Gastrocnemius medialis (tissue), 4 donors: ENCODE measurements at regions not wholly inside any gene's neighbourhood (a gene's known extent, or its start where the extent isn't known, plus 50 kb on each side); places are given as distances from the start of the nearest gene placed in this dataset.

Experiments used
- ATAC-seq, 2 donors: fragments of 150-250 bp; one replicate each; pipeline ENCODE4 v1.9.1; 2016
- DNase-seq, 2 donors: peaks; one replicate each; pipeline ENCODE4 v3.0.0-alpha.2; 2019
- H3K27ac ChIP-seq, 4 donors: fragments of 200-600 bp; sonication (generic); 1 replicate in 1 of 4; 2 replicates in 3 of 4; pipeline ENCODE4 v1.5.1; 2016 to 2018; ENCODE audit warnings: mild to moderate bottlenecking in 2 of 4, moderate library complexity in 1 of 4
- H3K27me3 ChIP-seq, 3 donors: fragments of 200-600 bp; sonication (generic) in 2 of 3; 1 replicate in 1 of 3; 2 replicates in 2 of 3; pipeline versions ENCODE4 v1.5.1 to v1.6.0; 2016 to 2019; ENCODE audit warnings: mild to moderate bottlenecking in 1 of 3, moderate library complexity in 1 of 3
- H3K36me3 ChIP-seq, 2 donors: fragments of 200-600 bp; sonication (generic) in 1 of 2; one replicate each; pipeline ENCODE4 v1.5.1; 2017 to 2018
- H3K4me1 ChIP-seq, 2 donors: fragments of 200-600 bp; sonication (generic) in 1 of 2; one replicate each; pipeline ENCODE4 v1.5.1; 2016 to 2017; ENCODE audit warnings: mild to moderate bottlenecking in 2 of 2
- H3K4me3 ChIP-seq, 4 donors: fragments of 200-600 bp; sonication (generic) in 3 of 4; 1 replicate in 1 of 4; 2 replicates in 3 of 4; pipeline ENCODE4 v1.5.1; 2016 to 2019; ENCODE audit warnings: mild to moderate bottlenecking in 2 of 4
- H3K9me3 ChIP-seq, 3 donors: fragments of 200-600 bp; sonication (generic) in 2 of 3; 1 replicate in 1 of 3; 2 replicates in 2 of 3; pipeline ENCODE4 v1.5.1; 2016 to 2019
- CTCF ChIP-seq, 5 experiments: fragments of 450-650 bp in 3 of 5; fragments of 200-600 bp in 2 of 5; sonication (generic) in 2 of 5; IDR thresholded peaks in 4 of 5; conservative IDR thresholded peaks in 1 of 5; 1 replicate in 4 of 5; 2 replicates in 1 of 5; pipeline ENCODE4 v1.5.1; 2016 to 2019; ENCODE audit warnings: antibody characterized with exemption in 5 of 5, mild to moderate bottlenecking in 3 of 5, moderate library complexity in 3 of 5
- POLR2A ChIP-seq, 2 donors: fragments of 450-650 bp; IDR thresholded peaks; one replicate each; pipeline ENCODE4 v1.6.1; 2017; ENCODE audit warnings: antibody characterized with exemption in 2 of 2, mild to moderate bottlenecking in 2 of 2, moderate library complexity in 2 of 2
- in situ Hi-C, 4 donors: fragments of 200-750 bp; cut with MboI; loops; one replicate each; pipeline versions ENCODE4 v1.15.0 to v1.8.0; 2017; ENCODE audit warnings: low sequenced_read_pairs in 4 of 4
- intact Hi-C: fragments of 100-400 bp; cut with DNase I; formaldehyde crosslinking; loops from one replicate; pipeline ENCODE4 v1.15.1; 2023; ENCODE audit warnings: low total_unique reads

- in situ Hi-C loops (no loop called here), intact Hi-C loops (no loop called here)
- no peaks in the 10 kb centered on the region for H3K4me1 ChIP-seq
- DNase-seq (no peak), ATAC-seq (no peak)
- H3K27ac ChIP-seq, result no peak overlapping the region
- H3K27me3 ChIP-seq, result no peaks in the 10 kb centered on the region
- no peaks in the 10 kb centered on the region for H3K36me3 ChIP-seq
- no peaks in the 10 kb centered on the region for H3K9me3 ChIP-seq
- H3K4me3 ChIP-seq, result no peak overlapping the region
- no peak for TF ChIP-seq POLR2A (IDR thresholded peaks at IDR 0.05)
- TF ChIP-seq CTCF (IDR thresholded peaks at IDR 0.05 in 4 of 5, conservative IDR thresholded peaks at IDR 0.05 in 1 of 5), result no peak
Measured at GRCh38 chr16:79734721-79735120, 134.2 kb upstream of the MAF start.

DNA sequence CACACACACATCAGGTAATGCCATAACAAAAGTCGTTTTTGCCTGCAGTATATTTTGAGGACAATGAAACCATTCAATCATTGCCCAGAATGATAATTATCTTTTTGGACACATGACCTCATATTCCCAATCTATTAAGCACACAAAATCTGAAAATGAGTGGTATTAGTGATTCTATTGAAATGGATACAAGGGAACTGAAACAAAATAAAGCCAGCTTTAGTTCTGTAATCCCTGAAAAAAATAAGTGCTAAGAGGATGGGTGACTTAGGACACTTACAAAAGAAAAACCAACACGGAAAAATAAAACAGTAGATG lies 128.3 kb upstream of the MAF start:
- Histone ChIP-seq H3K27ac (no peak overlapping the region), H3K4me3 (no peak overlapping the region), H3K9me3 (no peaks in the 10 kb centered on the region), H3K36me3 (no peaks in the 10 kb centered on the region), H3K27me3 (no peaks in the 10 kb centered on the region), H3K4me1 (no peaks in the 10 kb centered on the region)
- in situ Hi-C loops, result no loop called here
- DNase-seq (no peak), ATAC-seq (no peak)
- TF ChIP-seq POLR2A (IDR thresholded peaks at IDR 0.05), result no peak
- intact Hi-C loops, result no loop called here

DNA sequence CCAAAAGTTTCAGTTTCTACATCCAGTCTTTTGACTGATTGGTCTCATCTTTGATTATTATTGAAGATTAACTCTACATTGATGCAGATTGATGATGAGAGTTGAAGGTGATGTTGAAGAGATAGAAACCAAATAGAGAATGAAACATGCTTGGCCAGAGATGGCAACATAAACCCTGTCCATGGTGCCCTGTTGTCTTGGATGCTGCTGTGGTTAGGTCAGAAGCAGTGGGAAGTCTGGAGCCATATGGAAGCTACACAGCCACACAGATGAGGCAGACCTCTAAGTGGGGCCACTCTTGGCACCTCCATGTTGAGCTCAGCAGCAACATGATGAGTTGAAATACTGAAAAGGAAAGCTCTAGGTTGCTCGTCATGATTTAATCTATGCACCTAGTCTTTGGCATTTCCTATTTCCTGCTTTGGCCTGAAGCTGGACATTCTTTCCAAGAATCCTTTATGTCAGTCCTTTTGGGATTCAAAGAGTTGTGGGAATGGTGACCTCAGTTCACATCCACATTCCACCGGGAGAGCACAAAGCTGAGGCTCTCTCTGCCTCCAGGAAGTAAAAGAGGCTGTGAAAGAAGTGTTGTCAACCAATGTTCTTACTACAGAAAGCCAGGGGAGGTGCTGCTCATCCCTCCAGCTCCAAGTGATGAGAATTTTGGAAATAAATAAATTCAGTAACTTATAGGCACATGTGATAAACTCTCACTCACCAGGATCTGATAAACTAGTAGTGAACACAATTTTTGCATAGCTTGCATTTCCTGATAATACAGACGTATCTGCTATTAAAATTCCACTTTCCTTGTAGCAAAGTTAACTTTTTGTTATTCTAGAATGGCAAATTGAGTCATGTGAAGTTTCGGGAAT lies 127.7 kb upstream of the MAF start:
- TF ChIP-seq CTCF (IDR thresholded peaks at IDR 0.05 in 4 of 5, conservative IDR thresholded peaks at IDR 0.05 in 1 of 5), result no peak
- Histone ChIP-seq H3K4me1 (no peaks in the 10 kb centered on the region), H3K27me3 (no peaks in the 10 kb centered on the region), H3K4me3 (no peak overlapping the region), H3K9me3 (no peaks in the 10 kb centered on the region), H3K27ac (no peak overlapping the region), H3K36me3 (no peaks in the 10 kb centered on the region)
- in situ Hi-C loops (no loop called here), intact Hi-C loops (no loop called here)
- DNase-seq (no peak), ATAC-seq (no peak)

DNA sequence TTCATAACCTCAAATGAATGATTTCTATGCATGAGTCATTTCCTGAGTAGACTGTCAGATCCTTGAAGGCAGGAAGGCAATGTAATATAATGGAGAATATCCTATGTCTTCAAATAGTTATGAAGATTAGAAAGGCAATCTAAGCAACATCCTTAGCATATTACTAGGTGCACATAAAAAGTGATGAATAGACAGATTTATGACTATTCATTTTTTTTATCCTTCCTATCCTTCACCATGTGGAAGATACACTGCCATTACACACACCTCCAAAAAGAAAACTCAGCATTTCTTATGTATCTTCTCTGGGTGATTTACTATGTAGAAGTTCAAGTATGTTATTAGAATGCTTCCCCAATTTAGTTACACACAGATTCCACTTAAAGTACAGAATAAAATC lies 126.4 kb upstream of the MAF start:
- H3K27me3 ChIP-seq, result no peaks in the 10 kb centered on the region
- no peak overlapping the region for H3K4me3 ChIP-seq
- H3K27ac ChIP-seq, result no peak overlapping the region
- DNase-seq (no peak), ATAC-seq (no peak)
- intact Hi-C loops, result no loop called here
- H3K4me1 ChIP-seq, result no peaks in the 10 kb centered on the region
- H3K9me3 ChIP-seq, result no peaks in the 10 kb centered on the region
- H3K36me3 ChIP-seq, result no peaks in the 10 kb centered on the region
- in situ Hi-C loops, result no loop called here
- TF ChIP-seq CTCF (IDR thresholded peaks at IDR 0.05 in 4 of 5, conservative IDR thresholded peaks at IDR 0.05 in 1 of 5) (no peak), POLR2A (IDR thresholded peaks at IDR 0.05) (no peak)

DNA sequence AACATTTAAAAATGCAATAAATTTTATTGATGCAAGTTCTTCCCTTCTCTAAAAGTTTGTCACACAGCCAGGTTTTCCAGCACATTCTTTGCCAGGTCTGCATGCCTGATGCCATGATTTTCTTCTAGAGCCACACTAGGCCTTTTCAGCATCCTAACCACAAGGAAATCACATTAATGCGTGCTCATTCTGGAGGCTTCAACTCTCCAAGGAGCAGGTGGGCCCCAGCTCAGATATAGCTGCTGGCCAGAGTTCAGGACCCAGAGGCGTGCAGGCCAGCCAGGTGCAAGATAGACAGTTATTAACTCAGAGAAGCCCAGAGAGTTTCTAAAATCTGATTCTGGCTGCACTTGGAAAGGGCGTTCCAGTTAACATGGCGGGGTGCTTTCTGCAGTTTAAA lies 124.5 kb upstream of the MAF start:
- ATAC-seq (no peak), DNase-seq (no peak)
- no peaks in the 10 kb centered on the region for H3K4me1 ChIP-seq
- intact Hi-C loops, result no loop called here
- no peak overlapping the region for H3K4me3 ChIP-seq
- H3K36me3 ChIP-seq, result no peaks in the 10 kb centered on the region
- no peak overlapping the region for H3K27ac ChIP-seq
- H3K9me3 ChIP-seq, result no peaks in the 10 kb centered on the region
- H3K27me3 ChIP-seq, result no peaks in the 10 kb centered on the region
- TF ChIP-seq CTCF (IDR thresholded peaks at IDR 0.05 in 4 of 5, conservative IDR thresholded peaks at IDR 0.05 in 1 of 5) (no peak), POLR2A (IDR thresholded peaks at IDR 0.05) (no peak)
- in situ Hi-C loops, result no loop called here
